Duodenal mucosa (tissue), 2 donors: ENCODE measurements at regions not wholly inside any gene's neighbourhood (a gene's known extent, or its start where the extent isn't known, plus 50 kb on each side); places are given as distances from the start of the nearest gene placed in this dataset.

Experiments used
- H3K27ac ChIP-seq: one replicate; pipeline ENCODE4 v1.7.0; 2013; ENCODE audit warnings: low read depth, low read length
- H3K27me3 ChIP-seq, 2 donors: one replicate each; pipeline ENCODE4 v1.7.0; 2013; ENCODE audit warnings: low read length in 2 of 2, control low read depth in 1 of 2; ENCODE audit not compliant: insufficient read depth in 2 of 2, control insufficient read depth in 1 of 2
- H3K36me3 ChIP-seq, 2 donors: one replicate each; pipeline ENCODE4 v1.7.0; 2013; ENCODE audit warnings: low read length in 2 of 2, control low read depth in 1 of 2; ENCODE audit not compliant: insufficient read depth in 2 of 2, control insufficient read depth in 1 of 2
- H3K4me1 ChIP-seq, 2 donors: one replicate each; pipeline ENCODE4 v1.7.0; 2013; ENCODE audit warnings: low read length in 2 of 2, control low read depth in 1 of 2; ENCODE audit not compliant: insufficient read depth in 2 of 2, control insufficient read depth in 1 of 2
- H3K4me3 ChIP-seq, 2 donors: one replicate each; pipeline ENCODE4 v1.7.0; 2013; ENCODE audit warnings: low read length in 2 of 2, low read depth in 1 of 2
- H3K9ac ChIP-seq, 2 donors: one replicate each; pipeline ENCODE4 v1.7.0; 2013; ENCODE audit warnings: low read length in 2 of 2, low read depth in 1 of 2
- H3K9me3 ChIP-seq, 2 donors: one replicate each; pipeline ENCODE4 v1.7.0; 2013; ENCODE audit warnings: low read length in 2 of 2, control low read depth in 1 of 2; ENCODE audit not compliant: control insufficient read depth in 1 of 2

GRCh38 chr12:68405343-68405781, 73.2 kb upstream of the MDM1 start:
- Histone ChIP-seq H3K27ac (no peak overlapping the region), H3K9me3 (no peaks in the 10 kb centered on the region), H3K9ac (no peak overlapping the region), H3K4me1 (peaks cover 18 to 25% of the 10 kb centered on the region in 2 donors), H3K27me3 (no peaks in the 10 kb centered on the region), H3K36me3 (no peaks in the 10 kb centered on the region), H3K4me3 (peak overlapping the region; percentile 8 to 10)

- H3K9ac ChIP-seq = peak overlapping the region in 1 of 2 donors; percentile 27
- no peaks in the 10 kb centered on the region for H3K36me3 ChIP-seq
- no peaks in the 10 kb centered on the region for H3K27me3 ChIP-seq
- no peak overlapping the region for H3K27ac ChIP-seq
- peak overlapping the region in 1 of 2 donors; percentile 14 for H3K4me3 ChIP-seq
- no peaks in the 10 kb centered on the region for H3K9me3 ChIP-seq
- H3K4me1 ChIP-seq = peaks cover 18 to 25% of the 10 kb centered on the region in 2 donors
Measured at GRCh38 chr12:68406134-68406576, 74.0 kb upstream of the MDM1 start.

- no peak overlapping the region for H3K27ac ChIP-seq
Measured at GRCh38 chr12:68406911-68407310, 74.7 kb upstream of the MDM1 start.

GRCh38 chr12:68410018-68410660, 78.0 kb upstream of the MDM1 start:
- Histone ChIP-seq H3K9ac (no peak overlapping the region), H3K4me1 (peaks cover 15 to 19% of the 10 kb centered on the region in 2 donors), H3K27ac (no peak overlapping the region), H3K4me3 (no peak overlapping the region), H3K9me3 (no peaks in the 10 kb centered on the region), H3K36me3 (no peaks in the 10 kb centered on the region), H3K27me3 (no peaks in the 10 kb centered on the region)

More at GRCh38 chr12:68406911-68407310, 74.7 kb upstream of the MDM1 start:
- Histone ChIP-seq H3K36me3 (no peaks in the 10 kb centered on the region), H3K4me3 (no peak overlapping the region), H3K9me3 (no peaks in the 10 kb centered on the region), H3K4me1 (peaks cover 18 to 25% of the 10 kb centered on the region in 2 donors), H3K9ac (no peak overlapping the region), H3K27me3 (no peaks in the 10 kb centered on the region)

GRCh38 chr12:68411371-68411770, 79.2 kb upstream of the MDM1 start:
- Histone ChIP-seq H3K9ac (no peak overlapping the region), H3K4me3 (no peak overlapping the region), H3K4me1 (peaks cover 3 to 6% of the 10 kb centered on the region in 2 donors), H3K27ac (no peak overlapping the region), H3K9me3 (no peaks in the 10 kb centered on the region), H3K36me3 (no peaks in the 10 kb centered on the region), H3K27me3 (no peaks in the 10 kb centered on the region)

- H3K36me3 ChIP-seq = no peaks in the 10 kb centered on the region
- H3K4me1 ChIP-seq = no peaks in the 10 kb centered on the region
- H3K9ac ChIP-seq = no peak overlapping the region
- no peak overlapping the region for H3K27ac ChIP-seq
- no peak overlapping the region for H3K4me3 ChIP-seq
- no peaks in the 10 kb centered on the region for H3K9me3 ChIP-seq
- no peaks in the 10 kb centered on the region for H3K27me3 ChIP-seq
Measured at GRCh38 chr12:68414988-68415387, 82.8 kb upstream of the MDM1 start.

- H3K9me3 ChIP-seq = no peaks in the 10 kb centered on the region
- no peak overlapping the region for H3K9ac ChIP-seq
- no peak overlapping the region for H3K27ac ChIP-seq
- no peak overlapping the region for H3K4me3 ChIP-seq
- H3K27me3 ChIP-seq = no peaks in the 10 kb centered on the region
- no peaks in the 10 kb centered on the region for H3K36me3 ChIP-seq
- H3K4me1 ChIP-seq = no peaks in the 10 kb centered on the region
Measured at GRCh38 chr12:68416350-68416749, 84.2 kb upstream of the MDM1 start.

GRCh38 chr12:68416826-68417225, 84.7 kb upstream of the MDM1 start:
- no peaks in the 10 kb centered on the region for H3K36me3 ChIP-seq
- no peaks in the 10 kb centered on the region for H3K27me3 ChIP-seq
- H3K9me3 ChIP-seq = no peaks in the 10 kb centered on the region
- no peak overlapping the region for H3K4me3 ChIP-seq
- H3K27ac ChIP-seq = no peak overlapping the region
- no peaks in the 10 kb centered on the region for H3K4me1 ChIP-seq
- H3K9ac ChIP-seq = no peak overlapping the region

- Histone ChIP-seq H3K4me3 (no peak overlapping the region), H3K27ac (no peak overlapping the region), H3K9ac (no peak overlapping the region), H3K27me3 (no peaks in the 10 kb centered on the region), H3K36me3 (no peaks in the 10 kb centered on the region), H3K4me1 (no peaks in the 10 kb centered on the region), H3K9me3 (no peaks in the 10 kb centered on the region)
Measured at GRCh38 chr12:68418137-68418460, 85.9 kb upstream of the MDM1 start.

GRCh38 chr12:68420225-68421010, 88.3 kb upstream of the MDM1 start:
- Histone ChIP-seq H3K27me3 (no peaks in the 10 kb centered on the region), H3K27ac (no peak overlapping the region), H3K36me3 (no peaks in the 10 kb centered on the region), H3K4me1 (no peaks in the 10 kb centered on the region), H3K9me3 (no peaks in the 10 kb centered on the region), H3K9ac (no peak overlapping the region), H3K4me3 (no peak overlapping the region)
